Natural killer cell (primary cell): ENCODE measurements at regions not wholly inside any gene's neighbourhood (a gene's known extent, or its start where the extent isn't known, plus 50 kb on each side); places are given as distances from the start of the nearest gene placed in this dataset.

Source experiments
- ATAC-seq, 3 donors: fragments of 150-1000 bp in 2 of 3; fragments of 200-7000 bp in 1 of 3; cut with Tn5 transposase; 1 replicate in 1 of 3; 2 replicates in 2 of 3; pipeline ENCODE4 v1.10.0; 2021; ENCODE audit warnings: mild to moderate bottlenecking in 2 of 3, moderate library complexity in 2 of 3
- DNase-seq, 2 donors: peaks; one replicate each; pipeline versions ENCODE4 v3.0.0 to v3.0.0-alpha.2; 2013 to 2021; ENCODE audit warnings: mixed read lengths in 1 of 2
- H3K27ac ChIP-seq: one replicate; pipeline ENCODE4 v1.5.1; 2013; ENCODE audit warnings: mild to moderate bottlenecking, low read length
- H3K27me3 ChIP-seq: one replicate; pipeline ENCODE4 v1.6.1; 2013; ENCODE audit warnings: low read length; ENCODE audit not compliant: control insufficient read depth, insufficient read depth
- H3K36me3 ChIP-seq: one replicate; pipeline ENCODE4 v1.6.1; 2013; ENCODE audit warnings: low read length; ENCODE audit not compliant: control insufficient read depth, insufficient read depth
- H3K4me1 ChIP-seq: one replicate; pipeline ENCODE4 v1.6.1; 2013; ENCODE audit warnings: low read length; ENCODE audit not compliant: control insufficient read depth, insufficient read depth
- H3K4me3 ChIP-seq: one replicate; pipeline ENCODE4 v1.5.1; 2013; ENCODE audit warnings: low read length
- H3K9me3 ChIP-seq: one replicate; pipeline ENCODE4 v1.6.1; 2013; ENCODE audit warnings: low read length; ENCODE audit not compliant: control insufficient read depth, insufficient read depth
- H3K27ac Mint-ChIP-seq, 2 donors: one replicate each; pipeline ENCODE4 v1.8.0; 2022; ENCODE audit warnings: mild to moderate bottlenecking in 2 of 2, mixed read lengths in 2 of 2, moderate library complexity in 1 of 2
- H3K27me3 Mint-ChIP-seq, 2 donors: one replicate each; pipeline ENCODE4 v1.8.0; 2022; ENCODE audit warnings: low read depth in 2 of 2, mixed read lengths in 2 of 2
- H3K36me3 Mint-ChIP-seq: one replicate; pipeline ENCODE4 v1.8.0; 2022; ENCODE audit warnings: mixed read lengths
- H3K4me1 Mint-ChIP-seq, 2 donors: one replicate each; pipeline ENCODE4 v1.8.0; 2022; ENCODE audit warnings: mixed read lengths in 2 of 2
- H3K4me3 Mint-ChIP-seq: one replicate; pipeline ENCODE4 v1.8.0; 2022; ENCODE audit warnings: mild to moderate bottlenecking, moderate library complexity, mixed read lengths
- H3K9me3 Mint-ChIP-seq, 2 donors: one replicate each; pipeline ENCODE4 v1.8.0; 2022; ENCODE audit warnings: mixed read lengths in 2 of 2
- CTCF ChIP-seq: fragments of 200-600 bp; IDR thresholded peaks from one replicate; pipeline ENCODE4 v1.8.0; 2022; ENCODE audit warnings: antibody characterized with exemption
- WGBS: methylation state at CpG from one replicate; pipeline ENCODE4 v1.1.7; 2013; ENCODE audit warnings: missing lambda C conversion rate; ENCODE audit not compliant: insufficient coverage; 5-methylcytosine and 5-hydroxymethylcytosine counted together
- intact Hi-C: fragments of 100-400 bp; cut with micrococcal nuclease; formaldehyde crosslinking; loops from one replicate; pipeline ENCODE4 v1.14.2; 2022

- peak in 1 of 2 donors; percentile 8 for DNase-seq
- Mint-ChIP-seq H3K27me3 (no peaks in the 10 kb centered on the region), H3K9me3 (peaks cover 0 to 8% of the 10 kb centered on the region in 2 donors), H3K4me3 (no peak overlapping the region), H3K27ac (no peak overlapping the region), H3K4me1 (no peaks in the 10 kb centered on the region), H3K36me3 (no peaks in the 10 kb centered on the region)
- Histone ChIP-seq H3K4me1 (peaks cover 2% of the 10 kb centered on the region), H3K9me3 (peaks cover 24% of the 10 kb centered on the region), H3K27me3 (no peaks in the 10 kb centered on the region), H3K36me3 (no peaks in the 10 kb centered on the region), H3K27ac (peak overlapping the region; percentile 40), H3K4me3 (no peak overlapping the region)
- intact Hi-C loops, result no loop called here
- WGBS, result 33% methylated on average over 5 of the region's 5 CpGs
- no peak for ATAC-seq
- no peak for TF ChIP-seq CTCF
Measured at GRCh38 chrX:4239650-4240540, 526.4 kb upstream of the PRKX start.

- TF ChIP-seq CTCF, result no peak
- no peak overlapping the region for H3K27ac ChIP-seq
- no peaks in the 10 kb centered on the region for H3K27me3 ChIP-seq
- Mint-ChIP-seq H3K4me1 (no peaks in the 10 kb centered on the region), H3K27ac (no peak overlapping the region), H3K4me3 (no peak overlapping the region), H3K27me3 (no peaks in the 10 kb centered on the region), H3K36me3 (no peaks in the 10 kb centered on the region), H3K9me3 (peaks cover 4 to 13% of the 10 kb centered on the region in 2 donors)
- DNase-seq, result no peak
- peaks cover 2% of the 10 kb centered on the region for H3K4me1 ChIP-seq
- intact Hi-C loops, result no loop called here
- WGBS, result no CpG with 5 or more reads among the region's 3 CpGs
- H3K9me3 ChIP-seq, result peaks cover 24% of the 10 kb centered on the region
- no peak overlapping the region for H3K4me3 ChIP-seq
- no peak for ATAC-seq
- no peaks in the 10 kb centered on the region for H3K36me3 ChIP-seq
Measured at GRCh38 chrX:4238916-4239315, 525.5 kb upstream of the PRKX start.

GRCh38 chrX:4225086-4225485, 511.6 kb upstream of the PRKX start:
- TF ChIP-seq CTCF, result no peak
- no peaks in the 10 kb centered on the region for H3K4me1 Mint-ChIP-seq
- H3K4me3 ChIP-seq, result no peak overlapping the region
- no peaks in the 10 kb centered on the region for H3K9me3 ChIP-seq
- no peaks in the 10 kb centered on the region for H3K27me3 Mint-ChIP-seq
- no peak for DNase-seq
- no peaks in the 10 kb centered on the region for H3K36me3 Mint-ChIP-seq
- H3K36me3 ChIP-seq, result no peaks in the 10 kb centered on the region
- H3K4me3 Mint-ChIP-seq, result no peak overlapping the region
- ATAC-seq, result no peak
- whole genome bisulfite sequencing, result 60% methylated on average over 1 of the region's 2 CpGs
- no peak overlapping the region for H3K27ac ChIP-seq
- H3K9me3 Mint-ChIP-seq, result peaks cover 14 to 15% of the 10 kb centered on the region in 2 donors
- no peak overlapping the region for H3K27ac Mint-ChIP-seq
- no peaks in the 10 kb centered on the region for H3K27me3 ChIP-seq
- no peaks in the 10 kb centered on the region for H3K4me1 ChIP-seq
- intact Hi-C loops, result no loop called here

GRCh38 chrX:4206941-4207340, 493.5 kb upstream of the PRKX start:
- WGBS, result 40% methylated on average over 3 of the region's 3 CpGs
- no peaks in the 10 kb centered on the region for H3K36me3 Mint-ChIP-seq
- no peak overlapping the region for H3K4me3 Mint-ChIP-seq
- no peaks in the 10 kb centered on the region for H3K4me1 Mint-ChIP-seq
- Histone ChIP-seq H3K36me3 (no peaks in the 10 kb centered on the region), H3K4me1 (no peaks in the 10 kb centered on the region), H3K27me3 (no peaks in the 10 kb centered on the region), H3K27ac (no peak overlapping the region), H3K4me3 (no peak overlapping the region), H3K9me3 (no peaks in the 10 kb centered on the region)
- H3K27me3 Mint-ChIP-seq, result no peaks in the 10 kb centered on the region
- no peak for DNase-seq
- no peak overlapping the region for H3K27ac Mint-ChIP-seq
- peaks cover 15% of the 10 kb centered on the region in 2 donors for H3K9me3 Mint-ChIP-seq
- intact Hi-C loops, result no loop called here
- no peak for TF ChIP-seq CTCF
- no peak for ATAC-seq
